HepG2 (cell line): ENCODE measurements at regions not wholly inside any gene's neighbourhood (a gene's known extent, or its start where the extent isn't known, plus 50 kb on each side); places are given as distances from the start of the nearest gene placed in this dataset.

ENCODE experiments used
- EHMT2 ChIP-seq: fragments of 200-600 bp; sonication (generic); IDR thresholded peaks from 2 replicates; pipeline ENCODE4 v1.7.0; 2017; ENCODE audit warnings: antibody characterized with exemption, low read depth, low read length, borderline replicate concordance
- EZH2 ChIP-seq: conservative IDR thresholded peaks from 2 replicates; pipeline ENCODE4 v1.6.1; 2012; ENCODE audit warnings: mild to moderate bottlenecking, low read depth, low read length, moderate library complexity
- HNRNPUL1 ChIP-seq: fragments of 200-400 bp; formaldehyde crosslinking; IDR thresholded peaks from 2 replicates; pipeline ENCODE4 v1.6.1; 2017; ENCODE audit warnings: low read depth, mild to moderate bottlenecking, low read length, moderate library complexity
- MTA1 ChIP-seq: sonication (generic); formaldehyde crosslinking; IDR thresholded peaks from 2 replicates; pipeline ENCODE4 v1.4.0; 2020; ENCODE audit warnings: missing genetic modification reagents, mild to moderate bottlenecking, borderline replicate concordance
- REST ChIP-seq, 2 experiments: IDR thresholded peaks; 2 replicates each; pipeline ENCODE4 v1.6.1; 2011 to 2012; ENCODE audit warnings: low read length in 2 of 2, borderline replicate concordance in 1 of 2, low read depth in 1 of 2, mild to moderate bottlenecking in 1 of 2, moderate library complexity in 1 of 2
- RXRA ChIP-seq: sonication (generic); formaldehyde crosslinking; IDR thresholded peaks from 2 replicates; pipeline ENCODE4 v1.5.1; 2020; ENCODE audit warnings: missing genetic modification reagents
- SMC3 ChIP-seq: IDR thresholded peaks from 2 replicates; pipeline ENCODE4 v1.6.1; 2011; ENCODE audit warnings: low read length, improper control_type of control experiment
- SRF ChIP-seq: IDR thresholded peaks from 2 replicates; pipeline ENCODE4 v1.6.1; 2011; ENCODE audit warnings: mild to moderate bottlenecking, low read depth, low read length, moderate library complexity
- TBP ChIP-seq: sonication (generic); formaldehyde crosslinking; IDR thresholded peaks from 2 replicates; pipeline ENCODE4 v1.5.0; 2020; ENCODE audit warnings: missing genetic modification reagents
- YY1 ChIP-seq: IDR thresholded peaks from 2 replicates; pipeline ENCODE4 v1.6.1; 2011; ENCODE audit warnings: low read length, low read depth, moderate library complexity, mild to moderate bottlenecking; ENCODE audit not compliant: insufficient read depth, insufficient replicate concordance
- ZNF207 ChIP-seq: fragments of 450-650 bp; IDR thresholded peaks from 2 replicates; pipeline ENCODE4 v1.6.1; 2016; ENCODE audit warnings: antibody characterized with exemption, borderline replicate concordance
- ZNF24 ChIP-seq: fragments of 450-650 bp; IDR thresholded peaks from 2 replicates; pipeline ENCODE4 v1.6.1; 2017; ENCODE audit warnings: antibody characterized with exemption, mild to moderate bottlenecking
- ZNF407 ChIP-seq: sonication (generic); formaldehyde crosslinking; IDR thresholded peaks from one replicate; pipeline ENCODE4 v1.5.1; 2020; ENCODE audit warnings: mild to moderate bottlenecking, missing genetic modification reagents; ENCODE audit errors: not compliant biosample characterization

- TF ChIP-seq EHMT2, result no peak
- no peak for TF ChIP-seq HNRNPUL1
- no peak for TF ChIP-seq RXRA
- TF ChIP-seq MTA1 (CRISPR knock-in tag), result no peak
- no peak for TF ChIP-seq ZNF24
- no peak for TF ChIP-seq REST (IDR thresholded peaks at IDR 0.05; ENCODE audit: borderline replicate concordance in 1 of 2, low read depth in 1 of 2, low read length in 2 of 2)
- TF ChIP-seq SMC3, result no peak
- no peak for TF ChIP-seq ZNF407 (CRISPR knock-in tag)
- no peak for TF ChIP-seq SRF
- no peak for TF ChIP-seq EZH2
- no peak for TF ChIP-seq YY1
- TF ChIP-seq ZNF207, result no peak
- no peak for TF ChIP-seq TBP (CRISPR knock-in tag)
Observed at GRCh38 chr13:22736084-22736767, 444.6 kb upstream of the SGCG start.
